GM21717 (cell line): ENCODE measurements at regions not wholly inside any gene's neighbourhood (a gene's known extent, or its start where the extent isn't known, plus 50 kb on each side); places are given as distances from the start of the nearest gene placed in this dataset.

Source experiments
- ATAC-seq: cut with Tn5 transposase; IDR thresholded peaks from one replicate; pipeline ENCODE4 v1.9.1; 2021; ENCODE audit warnings: mild to moderate bottlenecking, moderate library complexity; ENCODE audit not compliant: unreplicated experiment

DNA sequence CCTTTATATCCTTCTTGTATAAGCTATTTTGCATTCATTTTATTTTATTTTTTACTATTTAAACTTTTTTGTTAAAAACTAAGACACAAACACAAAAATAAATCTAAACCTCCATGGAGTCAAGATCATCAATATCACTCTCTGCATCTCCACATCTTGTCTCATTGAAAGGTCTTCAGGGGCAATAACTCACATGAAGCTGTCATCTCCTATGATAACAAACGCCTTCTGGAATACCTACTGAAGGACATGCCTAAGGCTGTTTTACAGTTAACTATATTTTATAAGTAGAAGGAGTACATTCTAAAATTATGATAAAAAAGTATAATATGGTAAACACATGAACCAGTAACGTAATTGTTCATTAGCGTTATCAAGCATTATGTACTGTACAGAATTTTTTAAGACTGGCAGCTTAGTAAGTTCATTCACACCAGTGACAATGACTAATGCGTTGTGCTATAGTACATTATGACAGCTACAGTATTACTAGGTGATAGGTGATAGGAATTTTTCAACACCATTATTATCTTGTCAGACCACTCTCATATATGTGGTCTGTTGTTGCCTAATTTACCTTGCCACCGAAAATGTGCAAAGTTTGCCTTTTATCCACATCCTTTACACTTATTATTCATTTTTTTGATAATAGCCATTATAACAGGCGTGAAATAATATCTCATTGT, 390.7 kb upstream of the SLITRK1 start:
- no peak for ATAC-seq

DNA sequence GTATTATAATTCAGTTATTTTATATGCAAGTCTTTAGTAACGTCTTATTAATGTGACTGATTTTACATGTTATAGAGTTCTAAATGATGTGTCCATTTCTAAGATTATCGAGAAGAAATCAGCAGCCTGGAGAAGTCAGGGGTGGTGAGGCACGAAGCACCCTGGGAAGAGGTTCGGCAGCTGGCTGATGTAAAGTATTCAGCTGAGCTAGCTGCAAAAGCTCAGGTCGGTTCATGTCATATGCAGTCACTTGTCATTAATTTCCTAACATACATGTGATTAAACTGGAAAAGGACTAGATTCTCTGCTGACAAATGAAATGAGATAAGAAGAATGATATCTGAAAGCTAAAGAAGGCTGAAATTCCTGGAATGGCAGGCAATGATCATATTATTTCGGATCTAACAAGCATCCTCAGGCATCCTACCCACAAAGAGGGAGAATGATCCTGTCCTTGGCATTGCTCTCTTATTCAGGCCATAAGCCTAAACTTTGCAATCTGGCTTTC, 383.0 kb upstream of the SLITRK1 start:
- no peak for ATAC-seq

DNA sequence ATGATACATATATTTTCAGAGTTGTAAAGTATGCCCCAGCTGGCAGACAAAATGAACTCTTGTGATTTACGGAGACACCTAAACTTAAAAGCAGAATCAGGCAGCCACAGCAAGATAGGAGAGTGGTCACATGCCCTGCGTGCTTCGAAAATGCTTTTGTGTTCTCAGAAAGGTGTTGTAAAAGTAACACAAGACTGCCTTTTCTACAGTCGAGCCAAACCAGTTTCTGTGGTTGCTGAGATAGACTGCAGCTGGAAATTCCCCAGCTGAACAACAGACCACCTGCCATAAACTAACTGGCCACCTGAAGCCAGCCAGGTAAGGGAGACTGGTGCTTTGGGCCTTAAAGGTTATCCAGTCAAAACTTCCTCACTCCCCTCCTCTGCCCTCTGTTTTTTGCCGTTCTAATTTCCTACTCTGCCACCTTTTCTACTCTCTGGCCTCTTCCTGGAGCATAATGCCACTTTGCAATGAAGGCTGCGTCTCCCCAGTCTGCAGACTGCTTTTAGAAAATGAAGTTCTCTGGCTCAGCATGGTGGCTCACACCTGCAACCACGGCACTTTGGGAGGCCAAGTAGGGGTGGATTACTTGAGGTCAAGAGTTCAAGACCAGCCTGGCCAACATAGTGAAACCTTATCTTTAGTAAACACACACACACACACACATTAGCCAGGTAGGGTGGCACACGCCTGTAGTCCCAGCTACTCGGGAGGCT, 381.2 kb upstream of the SLITRK1 start:
- ATAC-seq = no peak

DNA sequence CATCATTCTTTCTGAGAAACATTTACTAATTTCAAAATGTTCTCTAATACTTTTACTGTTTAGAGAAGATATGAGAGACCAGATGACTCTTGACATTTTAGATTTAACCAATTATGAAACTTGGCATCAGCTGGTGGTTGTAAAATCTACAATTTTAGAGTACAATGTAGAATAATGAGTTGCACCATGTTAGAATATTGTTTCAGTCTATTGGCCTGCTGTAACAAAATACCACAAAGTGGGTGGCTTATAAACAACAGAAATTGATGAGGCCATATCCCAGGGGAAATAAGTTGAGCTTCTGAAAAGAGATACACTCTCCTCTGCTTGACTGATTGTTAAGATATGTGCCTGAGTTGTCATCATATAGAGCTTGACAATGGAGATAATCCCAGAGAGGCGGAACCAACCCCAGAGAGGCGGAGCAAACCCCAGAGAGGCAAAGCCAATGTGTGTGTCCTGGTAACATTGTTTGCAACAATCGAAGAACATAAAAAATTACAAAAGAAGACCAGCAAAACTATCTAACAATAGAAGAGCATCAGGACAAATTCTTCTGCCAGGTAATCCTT, 373.0 kb upstream of the SLITRK1 start:
- ATAC-seq = no peak

DNA sequence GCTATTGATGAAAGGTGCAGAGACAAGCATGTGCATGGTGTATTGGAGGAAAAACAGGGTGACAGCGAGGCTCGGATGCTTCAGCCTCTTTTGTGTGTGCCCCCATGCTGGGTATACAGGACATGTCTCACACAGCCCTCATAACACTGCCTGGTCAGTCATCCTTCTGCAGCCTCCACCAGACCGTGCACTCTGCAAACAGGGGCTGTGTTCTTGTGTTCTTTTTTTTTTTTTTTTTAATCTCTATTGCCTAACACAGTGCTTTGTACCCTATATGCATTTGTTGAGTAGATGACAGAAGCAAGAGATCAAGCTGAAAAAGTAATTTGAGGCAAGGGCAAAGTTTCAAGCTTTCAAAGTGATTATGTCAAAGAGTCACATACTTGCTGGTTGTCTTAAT, 367.2 kb upstream of the SLITRK1 start:
- no peak for ATAC-seq

DNA sequence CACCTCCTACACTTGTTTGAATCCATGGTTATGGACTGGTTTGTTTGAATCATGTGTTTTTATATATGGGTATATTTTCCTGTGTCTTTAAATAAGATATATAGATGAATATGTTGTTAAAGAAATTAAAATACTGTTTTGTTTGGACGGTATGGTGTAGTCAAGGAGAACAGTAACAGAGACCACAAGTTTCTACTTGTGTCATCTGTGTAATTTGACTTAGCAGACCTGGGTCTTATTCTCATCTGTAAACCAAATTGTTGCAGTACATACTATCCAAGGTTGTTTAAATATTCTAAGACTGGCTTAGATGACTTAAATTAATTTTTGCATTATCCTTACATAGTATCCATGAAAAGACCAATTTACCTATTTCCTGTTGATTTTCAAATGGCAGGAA, 361.1 kb upstream of the SLITRK1 start:
- no peak for ATAC-seq

DNA sequence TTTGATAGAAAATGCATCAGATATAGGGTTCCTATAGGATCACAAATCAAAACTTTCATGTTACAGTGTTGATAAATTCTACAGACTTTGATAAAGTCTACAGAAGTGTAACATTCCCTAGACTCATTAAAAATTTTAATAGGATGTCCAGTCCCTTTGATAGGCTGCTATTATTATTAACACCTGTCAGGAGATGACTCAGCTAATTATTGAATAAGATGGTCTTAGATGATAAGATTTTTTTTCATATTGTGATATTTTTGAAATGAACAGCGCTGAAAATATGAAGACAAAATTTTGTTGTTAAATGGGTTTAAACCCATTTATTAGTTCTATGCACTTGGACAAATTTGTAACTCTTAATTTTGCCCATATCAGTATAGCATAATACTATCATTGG, 356.8 kb upstream of the SLITRK1 start:
- ATAC-seq = no peak

DNA sequence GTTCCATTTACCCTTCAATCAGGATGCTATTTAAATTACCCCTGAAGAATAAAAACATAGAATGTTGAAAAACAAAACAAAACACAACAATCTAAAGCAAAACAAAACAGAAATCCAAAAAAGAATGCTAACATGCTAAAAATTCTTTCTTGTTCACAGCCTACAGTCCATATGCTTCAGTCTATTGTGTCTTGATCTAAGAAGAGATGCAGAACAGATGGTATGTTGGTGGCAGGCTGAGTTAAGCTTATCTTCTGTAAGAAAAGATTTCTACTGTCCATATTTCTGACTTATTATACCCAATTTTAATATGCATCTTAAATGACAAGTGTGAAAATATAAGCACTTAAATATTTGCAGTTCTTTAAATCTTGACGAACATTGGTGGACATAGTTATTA, 356.1 kb upstream of the SLITRK1 start:
- ATAC-seq = no peak

DNA sequence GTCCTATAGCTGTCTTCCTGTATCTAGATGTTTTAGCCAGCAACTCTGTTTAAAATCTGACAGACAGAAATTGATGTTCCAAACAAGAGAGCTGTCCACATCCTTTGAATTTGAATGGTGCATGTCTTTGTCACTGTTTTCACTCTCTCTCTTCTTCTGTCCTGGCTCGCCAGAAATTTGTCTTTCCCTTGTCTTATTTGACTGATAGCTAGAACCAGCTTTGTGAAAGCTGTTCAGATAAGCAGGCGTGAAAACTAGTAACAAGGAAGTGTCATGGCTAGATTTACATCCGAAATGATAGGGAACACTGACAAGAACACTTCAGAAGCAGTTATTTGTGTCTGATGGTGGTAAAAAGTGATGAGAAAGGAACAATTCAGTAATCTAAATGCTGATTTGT, 354.9 kb upstream of the SLITRK1 start:
- ATAC-seq = no peak

DNA sequence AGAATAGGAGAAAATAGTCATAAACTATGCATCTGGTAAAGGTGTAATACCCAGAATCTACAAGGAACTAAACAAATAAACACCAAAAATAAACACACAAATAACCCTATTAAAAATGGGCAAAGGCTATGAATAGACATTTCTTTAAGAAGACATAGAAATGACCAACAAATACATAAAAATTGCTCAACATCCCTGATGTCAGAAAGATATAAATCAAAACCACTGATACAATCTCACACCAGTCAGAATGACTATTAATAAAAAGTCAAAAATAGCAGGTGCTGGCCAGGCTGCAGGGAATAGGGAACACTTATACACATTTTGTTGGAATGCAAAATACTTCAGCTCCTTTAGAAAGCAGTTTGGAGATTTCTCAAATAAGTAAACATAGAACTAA, 352.1 kb upstream of the SLITRK1 start:
- ATAC-seq = no peak

DNA sequence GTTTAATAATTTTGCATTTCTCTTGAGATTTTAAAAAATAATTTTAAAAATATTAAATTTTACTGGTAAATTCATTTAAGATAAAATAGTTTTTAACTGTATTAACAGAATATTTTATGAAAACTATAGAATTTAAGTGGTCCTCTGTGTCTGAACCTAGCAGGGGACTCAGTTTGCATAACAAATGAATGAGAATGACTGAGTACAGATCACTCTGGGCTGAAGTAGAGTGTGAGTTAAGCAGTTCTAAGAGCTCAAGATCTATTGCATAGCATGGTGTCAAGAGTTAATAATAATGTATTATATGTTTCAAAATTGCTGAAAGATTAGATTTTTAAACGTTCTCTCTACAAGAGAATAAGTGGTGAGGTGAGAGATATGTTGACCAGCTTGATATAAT, 348.3 kb upstream of the SLITRK1 start:
- ATAC-seq = no peak

DNA sequence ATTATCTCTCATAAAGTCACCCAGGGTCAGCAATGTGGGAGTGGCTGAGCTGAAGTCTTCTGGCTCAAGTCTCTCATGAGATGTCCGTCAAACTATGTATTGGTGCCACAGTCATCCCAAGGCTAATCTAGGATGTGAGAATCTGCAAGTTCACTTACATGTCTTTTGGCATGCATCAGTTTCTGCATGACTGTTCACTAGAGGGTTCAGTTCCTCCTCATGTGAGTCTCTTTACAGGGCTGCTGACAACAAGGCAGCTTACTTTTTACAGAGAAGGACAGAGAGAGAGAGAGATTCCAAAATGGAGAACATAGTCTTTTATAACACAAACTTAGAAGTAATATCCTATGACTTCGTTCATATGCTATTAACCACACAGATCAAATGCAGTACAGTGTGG, 328.8 kb upstream of the SLITRK1 start:
- no peak for ATAC-seq

DNA sequence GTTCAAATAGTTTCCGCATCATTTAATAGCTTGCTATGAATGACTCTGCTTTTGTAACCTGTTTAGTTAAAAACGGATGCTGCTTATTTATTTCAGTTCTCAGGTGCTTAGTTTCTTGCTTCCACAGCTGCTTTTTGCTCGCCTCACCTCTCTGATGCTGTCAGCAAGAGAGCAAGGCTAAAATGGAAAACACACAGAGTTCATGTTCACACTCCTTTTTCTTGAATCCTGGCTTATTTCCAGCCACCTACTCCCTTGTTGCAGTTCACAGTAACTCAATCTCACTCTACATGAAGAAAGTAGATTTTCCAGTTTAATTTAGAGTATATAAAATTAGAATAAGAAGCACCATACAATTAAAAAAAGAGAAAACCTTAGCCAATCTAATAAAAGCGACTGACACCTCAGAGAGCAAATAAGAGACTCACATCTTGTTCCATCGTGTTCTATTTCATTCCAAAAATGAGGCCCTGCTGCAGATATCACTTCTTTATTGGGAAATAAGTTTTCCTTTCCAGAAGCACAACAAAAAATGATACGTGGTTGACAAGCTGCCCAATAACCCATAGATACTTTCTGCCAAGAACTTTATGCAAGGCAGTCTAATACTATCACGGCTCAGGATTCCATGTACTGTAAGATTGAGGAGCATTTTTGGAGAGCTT, 326.1 kb upstream of the SLITRK1 start:
- no peak for ATAC-seq

DNA sequence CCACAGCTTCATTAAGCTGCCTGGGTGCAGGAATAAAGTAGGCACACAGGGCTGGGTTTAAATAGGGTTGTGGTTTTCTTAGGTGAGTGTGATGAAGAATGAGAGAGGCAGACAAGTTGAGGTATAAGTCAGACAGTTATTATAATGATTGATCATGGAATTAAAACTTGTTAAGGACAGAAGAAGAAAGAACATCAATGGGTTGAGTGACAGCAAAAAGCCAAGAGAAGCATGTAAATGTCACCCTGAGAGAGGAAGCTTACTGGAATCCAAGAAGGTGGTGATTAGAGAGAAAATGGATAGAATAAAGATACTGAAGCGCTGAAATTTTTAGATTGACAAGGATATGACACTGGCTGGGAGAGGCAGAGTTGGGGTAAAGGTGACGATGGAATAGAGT, 325.2 kb upstream of the SLITRK1 start:
- ATAC-seq = no peak

DNA sequence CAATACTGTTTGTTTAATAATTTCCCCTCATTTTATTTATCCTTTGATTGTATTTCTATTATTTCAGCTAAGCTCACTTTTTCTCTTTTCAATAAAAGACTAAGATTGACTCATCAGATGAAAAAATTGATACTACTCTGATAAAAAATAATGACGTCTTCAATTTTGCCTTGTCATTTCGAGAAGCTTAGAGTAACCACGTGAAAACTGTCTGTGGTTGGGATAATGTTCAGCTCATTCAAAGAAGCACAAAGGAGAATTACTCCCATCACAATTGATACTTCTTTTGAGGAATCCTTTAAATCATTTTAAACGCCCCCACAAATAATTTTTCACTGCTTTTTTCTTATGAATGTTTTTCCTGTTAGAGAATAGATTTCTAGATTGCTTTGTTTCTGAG, 318.7 kb upstream of the SLITRK1 start:
- ATAC-seq = no peak

DNA sequence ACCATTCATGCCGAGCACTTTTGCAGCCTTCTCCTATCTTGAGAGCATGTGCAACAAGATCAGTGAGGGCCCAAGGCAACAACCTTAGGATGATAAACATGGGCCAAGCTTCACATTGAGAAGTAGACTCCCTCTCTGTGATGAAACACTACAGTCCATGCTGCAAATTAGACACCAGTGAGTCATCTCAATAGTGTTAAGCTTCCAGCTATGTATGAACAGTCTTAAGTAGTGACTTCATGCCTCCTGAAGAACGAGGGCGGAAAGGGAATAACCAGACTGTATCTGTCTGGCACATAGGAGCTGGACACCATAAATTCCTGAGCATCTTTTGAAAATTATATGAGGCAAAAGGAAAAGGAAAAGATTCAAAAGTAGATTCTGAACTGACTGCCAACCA, 309.9 kb upstream of the SLITRK1 start:
- ATAC-seq = no peak

DNA sequence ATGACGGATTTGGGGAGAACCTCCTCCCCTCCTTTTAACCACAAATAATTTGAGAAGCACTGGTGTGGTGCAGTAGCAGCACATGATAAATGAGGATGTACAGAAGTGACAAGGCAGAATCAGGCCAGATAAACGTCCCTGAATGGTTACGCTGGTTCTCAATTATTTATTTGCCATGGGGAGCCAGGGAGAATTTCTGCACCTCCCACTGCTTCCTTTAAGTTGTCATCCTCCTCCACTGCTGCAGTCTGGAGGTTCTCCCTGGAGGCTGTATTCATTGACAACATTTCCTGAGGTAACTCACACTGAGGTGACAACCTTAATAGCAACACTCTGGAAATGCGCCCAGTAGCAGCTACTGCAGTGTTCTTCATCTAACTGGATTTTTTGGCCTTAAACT, 308.9 kb upstream of the SLITRK1 start:
- ATAC-seq = no peak

DNA sequence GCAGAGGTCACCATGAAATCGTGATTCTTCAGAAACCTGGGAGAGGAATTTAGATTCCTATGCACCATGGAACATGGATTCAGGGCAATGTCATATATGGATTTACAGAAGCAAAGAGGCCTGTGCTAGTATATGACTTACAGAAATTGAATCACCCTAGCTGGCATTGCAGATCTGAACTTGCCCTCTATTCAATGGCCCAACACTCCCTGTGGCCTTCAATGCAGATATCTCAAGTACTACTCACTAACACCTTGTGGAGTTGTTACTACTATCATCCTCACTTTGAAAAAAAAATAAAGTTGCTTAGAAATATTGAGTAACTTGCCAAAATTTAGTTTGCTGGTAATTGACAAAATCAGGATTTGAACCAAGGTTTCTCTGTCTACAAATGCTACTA, 305.4 kb upstream of the SLITRK1 start:
- ATAC-seq = no peak

DNA sequence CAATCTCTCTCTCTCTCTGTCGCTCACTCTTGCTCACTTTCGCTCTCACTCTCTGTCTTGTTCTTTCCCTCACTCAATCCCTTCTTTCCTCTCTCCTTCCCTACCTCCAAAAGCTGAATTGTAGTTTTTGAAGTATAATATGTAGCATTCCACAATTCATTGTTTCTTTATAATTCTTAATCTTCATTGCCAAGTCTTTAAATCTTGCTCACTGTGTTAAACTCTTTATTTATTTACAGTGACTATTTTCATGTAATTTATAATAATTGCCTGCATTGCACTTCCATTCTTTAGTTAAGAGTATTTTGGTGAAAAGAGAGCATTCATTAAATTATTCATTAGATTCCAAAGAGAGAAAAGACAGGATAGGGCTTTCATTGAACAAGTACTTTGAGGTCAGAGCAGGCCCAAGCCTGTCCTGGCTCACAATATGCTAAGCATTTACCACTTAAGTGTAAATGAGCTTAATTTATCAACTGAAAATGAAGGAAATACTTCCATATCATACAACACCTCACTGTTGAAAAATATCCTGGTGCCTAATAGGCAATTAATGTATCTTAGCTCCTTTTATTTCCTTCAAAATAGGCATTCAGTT, 257.4 kb upstream of the SLITRK1 start:
- no peak for ATAC-seq

DNA sequence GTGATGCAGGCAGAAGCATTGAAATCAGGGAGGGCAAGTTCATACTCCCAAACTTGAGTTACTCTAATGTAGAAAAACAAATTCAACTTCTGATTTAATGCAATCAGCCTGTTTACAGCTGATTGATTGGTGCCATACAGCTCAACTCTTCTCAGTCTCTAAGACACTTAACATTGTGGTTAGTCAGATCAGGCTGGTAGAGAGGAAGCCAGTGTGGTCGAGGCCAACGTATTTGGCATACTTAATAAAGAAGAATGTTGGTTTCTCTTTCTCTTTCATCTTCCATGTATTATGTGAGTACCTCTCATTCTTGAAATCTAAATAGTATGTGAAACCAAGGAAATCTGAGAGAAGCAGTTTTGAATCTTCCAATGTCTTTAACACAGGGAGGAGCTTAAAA, 255.0 kb upstream of the SLITRK1 start:
- ATAC-seq = peak; percentile 100

DNA sequence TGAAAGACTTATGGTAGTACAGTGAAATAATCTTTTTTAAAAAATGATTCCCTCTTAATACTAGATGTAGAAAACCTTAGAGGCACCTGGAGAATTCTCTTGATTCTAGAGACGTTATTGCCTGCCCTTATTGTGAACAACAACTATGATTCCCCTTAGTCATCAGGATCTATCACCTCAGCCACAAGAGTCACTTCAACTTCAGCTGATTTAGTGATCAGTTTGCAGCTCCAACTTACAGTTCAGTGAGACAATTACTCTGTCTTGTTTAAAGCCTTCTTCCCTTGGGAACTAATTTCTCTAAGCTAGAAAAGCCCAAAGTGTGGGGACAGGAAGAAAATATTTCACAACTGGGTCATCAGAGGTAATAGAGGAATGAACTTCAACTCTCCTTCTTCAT, 254.3 kb upstream of the SLITRK1 start:
- no peak for ATAC-seq
